GM19372 (cell line): ENCODE measurements at regions not wholly inside any gene's neighbourhood (a gene's known extent, or its start where the extent isn't known, plus 50 kb on each side); places are given as distances from the start of the nearest gene placed in this dataset.

ENCODE experiments used
- ATAC-seq: cut with Tn5 transposase; IDR thresholded peaks from one replicate; pipeline ENCODE4 v1.9.1; 2021; ENCODE audit warnings: mild to moderate bottlenecking, low read depth, moderate library complexity; ENCODE audit not compliant: unreplicated experiment

GRCh38 chr5:6867712-6868111 lies 154.5 kb downstream of the TENT4A start:
- ATAC-seq: no peak

DNA sequence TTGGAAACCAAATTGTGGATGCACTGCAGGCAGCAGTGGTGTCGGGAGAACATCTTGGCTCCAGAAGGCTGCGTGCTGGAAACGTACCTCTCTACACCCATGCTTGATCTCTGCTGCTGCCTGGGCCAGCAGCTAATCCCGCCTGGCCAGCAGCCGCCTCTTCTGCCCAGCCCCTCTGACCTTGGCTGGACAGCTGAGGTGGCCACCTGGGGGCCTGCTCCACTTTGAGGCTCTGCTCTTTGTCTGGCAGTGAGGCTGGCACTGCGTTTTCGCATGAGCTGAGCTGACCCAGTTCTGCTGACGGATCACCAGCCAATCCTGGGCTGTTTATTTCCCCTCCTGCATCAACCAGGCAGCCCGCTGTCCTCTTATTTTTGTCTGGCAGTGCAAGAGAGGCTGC lies 154.9 kb downstream of the TENT4A start:
- no peak for ATAC-seq

GRCh38 chr5:6868575-6869215 lies 155.5 kb downstream of the TENT4A start:
- no peak for ATAC-seq

DNA sequence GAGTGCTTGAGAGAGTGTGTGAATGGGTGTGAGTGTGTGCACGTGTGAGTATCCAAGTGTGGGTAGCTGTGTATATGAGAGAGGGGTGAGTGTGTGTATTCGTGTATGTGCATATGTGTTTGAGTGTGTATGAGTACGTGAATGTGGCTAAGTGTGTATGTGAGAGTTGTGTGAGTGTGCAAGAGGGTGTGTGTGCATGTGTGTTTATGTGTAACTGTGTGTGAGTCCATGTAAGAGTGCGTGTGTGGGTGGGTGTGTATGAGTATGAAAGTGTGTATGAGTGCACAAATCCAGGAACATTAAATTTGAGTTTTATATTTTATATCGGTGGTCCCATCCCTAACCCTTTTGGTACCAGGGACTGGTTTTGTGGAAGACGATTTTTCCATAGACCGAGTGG lies 156.4 kb downstream of the TENT4A start:
- ATAC-seq: no peak

GRCh38 chr5:6872441-6873160 lies 159.4 kb downstream of the TENT4A start:
- ATAC-seq: no peak

GRCh38 chr5:6873359-6873758 lies 160.1 kb downstream of the TENT4A start:
- no peak for ATAC-seq

- ATAC-seq: no peak
Observed at GRCh38 chr5:6875376-6875775, 162.1 kb downstream of the TENT4A start.

DNA sequence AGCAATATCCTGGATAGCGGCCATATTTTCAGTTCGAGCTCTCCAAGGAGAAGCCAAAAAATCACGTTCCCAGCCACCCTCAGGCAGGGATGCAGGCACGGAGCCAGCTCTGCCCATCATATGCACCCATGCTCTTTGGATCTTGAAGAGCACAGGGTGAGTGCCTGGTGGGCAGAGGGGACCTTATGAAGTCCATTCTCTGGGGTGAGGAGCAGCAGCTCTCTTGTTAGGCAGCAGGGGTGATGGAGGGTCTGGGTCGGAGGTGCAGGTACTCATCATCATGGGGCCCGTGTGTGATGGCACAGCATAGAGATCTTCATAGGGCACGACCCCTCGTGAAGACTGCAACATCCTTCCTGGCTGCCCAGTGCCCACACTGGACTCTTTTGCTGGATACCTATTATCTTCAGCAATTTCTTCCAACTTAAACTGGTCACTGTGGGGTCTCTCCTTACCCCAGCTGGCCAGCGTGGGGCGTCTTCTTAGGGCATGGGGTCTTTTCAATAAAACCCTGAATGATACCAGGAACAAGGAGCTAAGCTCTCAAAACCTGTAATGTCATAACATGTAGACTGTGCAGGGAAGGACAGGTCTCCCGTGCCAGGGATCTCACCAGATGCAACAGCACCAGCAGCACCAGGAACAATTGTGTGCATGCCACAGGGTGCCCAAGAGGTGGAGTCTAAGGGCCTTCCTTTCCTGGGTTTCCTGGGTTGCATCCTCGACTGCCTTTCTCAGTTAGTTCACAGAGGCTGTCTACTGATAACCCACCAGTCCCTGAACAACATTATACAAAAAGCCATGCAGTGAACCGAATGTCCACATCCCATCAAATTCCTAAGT lies 165.0 kb downstream of the TENT4A start:
- no peak for ATAC-seq

GRCh38 chr5:6885581-6885980 lies 172.3 kb downstream of the TENT4A start:
- no peak for ATAC-seq

GRCh38 chr5:6886866-6887265 lies 173.6 kb downstream of the TENT4A start:
- ATAC-seq: no peak

DNA sequence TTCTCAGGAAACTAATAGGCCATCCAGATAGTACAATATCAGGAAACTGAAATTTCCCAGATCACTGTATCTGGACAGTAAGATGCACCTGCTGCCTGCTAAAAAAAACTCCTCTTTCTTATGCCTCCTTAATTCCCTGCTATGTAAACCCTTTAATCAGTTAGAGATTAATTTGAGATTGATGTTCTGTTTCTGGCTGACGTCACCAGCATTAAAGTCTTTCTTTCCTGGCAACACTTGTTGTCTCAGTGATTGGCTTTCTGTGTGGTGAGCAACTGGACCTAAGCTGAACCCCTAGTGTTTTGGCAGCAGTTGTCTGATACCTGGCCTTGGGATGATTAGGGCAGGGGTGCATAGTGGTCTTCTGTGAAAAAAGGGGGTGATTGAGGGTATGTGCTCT lies 175.8 kb downstream of the TENT4A start:
- ATAC-seq: no peak

- ATAC-seq: no peak
Observed at GRCh38 chr5:6899221-6899620, 186.0 kb downstream of the TENT4A start.

DNA sequence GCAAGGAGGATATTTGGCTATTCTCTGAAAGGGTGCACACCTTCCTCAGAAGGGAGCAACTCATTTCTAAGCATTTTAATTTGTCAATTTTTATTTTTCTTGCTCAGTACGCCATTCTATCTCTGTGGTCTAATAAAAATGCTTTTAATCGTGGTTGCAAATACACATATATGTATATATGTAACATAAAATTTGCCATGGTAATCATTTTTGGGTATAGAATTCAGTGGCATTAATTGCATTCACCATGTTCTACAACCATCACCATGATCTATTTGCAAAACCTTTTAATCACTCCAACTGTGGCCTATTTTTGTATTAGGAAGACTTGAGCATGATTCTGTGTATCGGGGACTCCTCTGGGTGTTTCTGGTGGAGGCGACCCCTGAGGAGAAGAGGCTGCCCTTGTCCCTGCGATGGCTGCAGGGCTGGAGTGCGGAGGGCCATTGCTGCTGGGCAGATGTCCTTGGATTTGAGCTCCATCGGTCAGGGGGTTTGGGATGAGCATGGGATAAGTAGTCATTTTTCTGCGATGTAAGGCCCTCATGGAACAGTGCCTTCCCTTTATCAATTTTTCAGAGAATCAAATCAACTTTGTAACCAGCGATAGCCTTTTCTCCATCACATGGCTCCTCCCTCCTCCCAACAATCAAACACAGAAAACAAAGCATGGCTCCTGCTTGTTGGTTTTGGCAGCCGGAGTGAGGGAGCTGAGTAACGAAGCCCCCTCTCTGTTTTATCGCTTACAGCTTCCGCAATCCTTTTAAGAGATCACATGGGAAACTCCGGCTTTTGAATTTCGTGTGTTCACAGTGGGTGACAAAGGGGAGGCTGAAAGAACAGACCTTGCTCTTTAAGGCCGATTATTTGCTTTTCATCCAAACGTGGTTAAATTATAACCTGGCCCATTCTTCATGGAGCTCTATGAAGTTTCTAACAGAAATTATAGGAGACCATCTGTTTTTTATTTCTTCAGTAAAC lies 187.3 kb downstream of the TENT4A start:
- ATAC-seq: no peak

- no peak for ATAC-seq
Observed at GRCh38 chr5:6902094-6902493, 188.9 kb downstream of the TENT4A start.

DNA sequence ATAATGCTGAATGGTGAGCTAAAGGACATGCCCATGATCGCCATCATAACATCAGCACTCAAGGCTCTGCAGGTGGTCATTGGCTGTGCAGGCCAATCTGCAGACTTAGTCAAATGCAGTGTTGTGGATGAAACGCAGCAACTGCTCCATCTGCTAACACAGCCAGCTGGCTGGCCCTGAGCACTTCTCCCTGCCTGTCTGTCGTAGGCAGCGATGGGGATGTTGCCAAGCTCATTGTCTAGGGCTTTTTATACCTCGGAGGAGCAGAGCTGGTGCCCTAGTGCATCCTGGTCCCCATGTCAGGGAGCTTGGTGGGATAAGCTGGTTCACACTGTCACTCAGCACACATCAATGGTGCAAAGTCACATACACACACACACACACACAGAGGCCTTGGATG lies 189.4 kb downstream of the TENT4A start:
- ATAC-seq: no peak

- ATAC-seq: no peak
Observed at GRCh38 chr5:6903934-6904333, 190.7 kb downstream of the TENT4A start.

DNA sequence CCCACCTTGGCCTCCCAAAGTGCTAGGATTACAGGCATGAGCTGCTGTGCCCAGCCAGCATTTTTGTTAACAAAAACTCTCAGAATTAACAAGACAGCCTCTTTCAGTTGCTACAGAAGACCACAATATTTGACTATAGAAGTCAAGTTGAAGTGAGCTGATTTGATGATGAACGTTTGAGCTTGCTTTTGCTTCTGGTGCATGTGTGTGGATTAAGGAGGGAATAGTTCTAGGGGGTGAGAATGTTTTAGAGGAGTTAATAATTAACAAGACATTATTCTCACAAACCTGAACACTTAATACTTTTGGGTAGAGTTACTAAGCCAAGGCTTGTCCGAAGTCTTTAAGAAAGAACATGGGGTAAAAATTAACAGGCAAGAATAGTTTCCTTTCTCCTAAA lies 191.6 kb downstream of the TENT4A start:
- no peak for ATAC-seq

DNA sequence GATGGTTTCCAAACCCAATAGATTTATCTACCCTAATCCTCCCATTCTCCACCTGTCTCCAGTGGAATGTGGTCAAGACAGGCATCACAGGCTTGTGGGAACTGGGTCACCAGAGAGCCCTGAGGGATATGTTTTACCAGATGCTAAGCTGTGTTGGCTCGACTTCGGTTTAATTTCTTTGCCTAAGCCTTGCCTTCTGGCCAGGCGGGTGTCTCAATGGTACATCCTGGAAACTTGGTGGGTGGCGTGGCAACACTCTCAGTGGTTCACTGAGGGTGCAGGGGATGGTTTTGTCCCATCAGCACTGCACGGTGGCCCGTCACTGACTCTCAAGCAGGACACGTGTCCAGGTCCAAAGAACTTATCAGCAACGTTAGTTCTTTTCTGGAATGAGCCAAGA lies 192.2 kb downstream of the TENT4A start:
- ATAC-seq: no peak

- no peak for ATAC-seq
Observed at GRCh38 chr5:6905883-6906282, 192.7 kb downstream of the TENT4A start.

GRCh38 chr5:6907320-6907918 lies 194.2 kb downstream of the TENT4A start:
- ATAC-seq: no peak
